Esophagus (tissue), 2 donors: ENCODE measurements at regions not wholly inside any gene's neighbourhood (a gene's known extent, or its start where the extent isn't known, plus 50 kb on each side); places are given as distances from the start of the nearest gene placed in this dataset.
"Not testable (repeated sequence)": the region's sequence is repeated elsewhere in the genome, so short reads cannot be mapped to it uniquely, and the experiment has no call there.

ENCODE experiments used
- H3K27ac ChIP-seq, 2 donors: one replicate each; pipeline ENCODE4 v1.5.1; 2013; ENCODE audit warnings: low read depth in 2 of 2, mild to moderate bottlenecking in 2 of 2, inconsistent platforms in 1 of 2, low read length in 1 of 2, moderate library complexity in 1 of 2
- H3K27me3 ChIP-seq, 2 donors: one replicate each; pipeline ENCODE4 v1.6.1; 2013; ENCODE audit warnings: low read length in 2 of 2, control low read depth in 1 of 2, mild to moderate bottlenecking in 1 of 2; ENCODE audit not compliant: insufficient read depth in 2 of 2, control insufficient read depth in 1 of 2
- H3K36me3 ChIP-seq, 2 donors: one replicate each; pipeline ENCODE4 v1.6.1; 2013; ENCODE audit warnings: low read length in 1 of 2; ENCODE audit not compliant: control insufficient read depth in 2 of 2, insufficient read depth in 2 of 2
- H3K4me1 ChIP-seq, 2 donors: one replicate each; pipeline ENCODE4 v1.6.1; 2013; ENCODE audit warnings: low read length in 1 of 2; ENCODE audit not compliant: control insufficient read depth in 2 of 2, insufficient read depth in 2 of 2
- H3K4me3 ChIP-seq, 2 donors: one replicate each; pipeline ENCODE4 v1.5.1; 2013; ENCODE audit warnings: low read length in 2 of 2, mild to moderate bottlenecking in 2 of 2, low read depth in 1 of 2, moderate library complexity in 1 of 2
- H3K9me3 ChIP-seq, 2 donors: one replicate each; pipeline ENCODE4 v1.6.1; 2013; ENCODE audit warnings: mild to moderate bottlenecking in 2 of 2, low read depth in 1 of 2, low read length in 1 of 2, moderate library complexity in 1 of 2; ENCODE audit not compliant: control insufficient read depth in 2 of 2, insufficient read depth in 1 of 2
- WGBS, 2 donors: extraction: QIAGEN DNeasy Blood & Tissue Kit; methylation state at CpG; one replicate each; pipeline ENCODE4 v1.1.7; 2013; 5-methylcytosine and 5-hydroxymethylcytosine counted together
- donor health status: healthy with polysubstance abuse.
- donor health status: Bipolar disorder and iron deficiency.

DNA sequence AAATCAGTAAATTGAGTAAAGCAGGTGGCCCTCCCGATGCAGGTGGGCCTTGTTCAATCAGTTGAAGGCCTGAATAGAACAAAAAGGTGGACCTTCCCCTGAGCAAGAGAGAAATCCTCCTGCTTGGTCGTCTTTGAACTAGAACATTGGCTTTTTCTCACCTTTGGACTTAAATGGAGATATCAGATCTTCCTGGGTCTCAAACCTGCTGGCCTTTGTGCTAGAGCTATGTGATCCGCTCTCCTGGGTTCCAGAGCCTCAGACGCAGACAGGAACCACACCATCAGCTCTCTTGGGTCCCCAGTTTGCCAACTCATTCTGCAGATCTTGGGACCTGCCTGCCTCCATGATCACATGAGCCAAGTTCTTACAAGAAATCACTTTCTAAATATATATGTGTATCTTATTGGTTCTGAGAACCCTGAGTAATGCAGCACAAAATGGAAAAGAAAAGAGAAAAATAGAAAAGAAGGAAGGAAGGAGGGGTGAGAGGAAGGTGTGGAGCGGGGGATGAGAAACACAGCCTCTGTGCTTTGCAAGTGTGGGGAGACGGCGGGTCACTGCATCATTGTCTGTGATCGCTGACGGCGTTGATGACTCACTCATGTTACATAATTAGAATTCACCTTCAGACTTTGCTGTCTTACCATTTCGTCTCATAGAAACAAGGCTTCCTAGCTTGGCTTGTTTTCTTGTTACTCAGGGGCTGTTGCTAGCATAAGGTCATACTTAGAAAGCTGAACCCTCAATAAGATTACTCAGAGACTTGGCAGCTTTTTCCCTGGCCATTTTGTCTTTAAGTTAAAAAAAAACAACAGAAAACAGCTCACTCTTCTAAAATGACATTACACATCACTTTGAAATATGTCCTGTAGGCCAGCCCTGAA is 85.7 kb upstream of the NEDD9 start:
- 37 to 51% methylated on average over 11 of the region's 11 CpGs for WGBS, 2 donors
- no peaks in the 10 kb centered on the region for H3K27me3 ChIP-seq
- peaks cover 0 to 4% of the 10 kb centered on the region in 2 donors for H3K36me3 ChIP-seq
- peaks cover 0 to 9% of the 10 kb centered on the region in 2 donors for H3K4me1 ChIP-seq
- no peaks in the 10 kb centered on the region for H3K9me3 ChIP-seq
- no peak overlapping the region for H3K4me3 ChIP-seq
- H3K27ac ChIP-seq, result no peak overlapping the region

DNA sequence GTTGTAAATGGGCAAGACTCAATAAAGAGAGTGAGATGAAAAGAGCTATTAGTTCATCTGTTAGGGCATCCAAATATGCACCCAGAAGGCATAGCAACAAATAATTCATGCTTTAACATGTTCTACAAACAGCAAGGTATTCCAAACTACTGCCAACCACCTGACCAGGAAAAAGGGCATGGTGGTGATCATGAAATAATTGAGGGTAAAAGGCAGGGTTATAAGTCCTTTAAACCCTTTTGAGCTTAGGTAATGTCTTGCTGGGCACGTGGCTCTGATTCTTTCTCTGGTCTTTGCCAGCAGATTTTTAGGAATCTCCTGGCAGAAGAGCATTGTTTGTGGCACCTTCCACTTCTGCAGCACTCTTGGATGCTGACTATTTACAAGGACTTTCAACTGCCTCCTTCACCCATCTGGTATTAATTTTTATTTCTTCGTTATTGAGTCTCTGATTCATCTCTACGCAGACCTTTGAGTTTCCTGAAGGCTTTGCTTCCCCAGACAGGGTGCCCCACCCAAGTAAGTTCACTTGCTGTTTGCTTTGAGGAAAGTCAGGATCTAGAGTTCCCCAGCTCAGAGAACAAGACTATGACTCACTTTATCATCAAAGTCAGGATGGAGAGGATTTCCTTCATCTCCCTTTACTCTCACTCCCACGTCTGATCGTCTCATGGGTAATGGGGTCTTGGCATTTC is 83.4 kb upstream of the NEDD9 start:
- Histone ChIP-seq H3K27me3 (no peaks in the 10 kb centered on the region), H3K4me1 (peaks cover 0 to 6% of the 10 kb centered on the region in 2 donors), H3K9me3 (no peaks in the 10 kb centered on the region), H3K36me3 (peaks cover 0 to 4% of the 10 kb centered on the region in 2 donors), H3K4me3 (no peak overlapping the region), H3K27ac (no peak overlapping the region)
- 32 to 43% methylated on average over 5 of the region's 5 CpGs for WGBS, 2 donors

DNA sequence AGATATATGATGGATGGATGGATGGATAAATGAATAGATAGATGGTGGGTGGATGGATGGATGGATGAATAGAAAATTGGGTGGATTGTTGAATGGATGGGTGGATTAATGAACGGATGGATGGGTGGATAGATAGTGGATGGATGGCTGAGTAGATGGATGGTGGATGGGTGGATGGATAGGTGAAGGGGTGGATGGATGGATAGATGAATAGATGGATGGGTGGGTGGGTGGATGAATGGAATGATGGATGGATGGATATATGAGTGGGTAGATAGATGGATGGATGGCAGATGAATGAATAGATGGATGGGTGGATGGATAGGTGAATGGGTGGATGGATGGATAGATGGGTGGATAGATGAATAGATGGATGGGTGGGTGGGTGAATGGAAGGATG is 80.7 kb upstream of the NEDD9 start:
- no peaks in the 10 kb centered on the region for H3K27me3 ChIP-seq
- H3K4me3 ChIP-seq, result no peak overlapping the region
- 93 to 97% methylated on average over 1 of the region's 1 CpG for WGBS, 2 donors
- no peaks in the 10 kb centered on the region for H3K4me1 ChIP-seq
- no peaks in the 10 kb centered on the region for H3K9me3 ChIP-seq
- peaks cover 0 to 4% of the 10 kb centered on the region in 2 donors for H3K36me3 ChIP-seq
- no peak overlapping the region for H3K27ac ChIP-seq

DNA sequence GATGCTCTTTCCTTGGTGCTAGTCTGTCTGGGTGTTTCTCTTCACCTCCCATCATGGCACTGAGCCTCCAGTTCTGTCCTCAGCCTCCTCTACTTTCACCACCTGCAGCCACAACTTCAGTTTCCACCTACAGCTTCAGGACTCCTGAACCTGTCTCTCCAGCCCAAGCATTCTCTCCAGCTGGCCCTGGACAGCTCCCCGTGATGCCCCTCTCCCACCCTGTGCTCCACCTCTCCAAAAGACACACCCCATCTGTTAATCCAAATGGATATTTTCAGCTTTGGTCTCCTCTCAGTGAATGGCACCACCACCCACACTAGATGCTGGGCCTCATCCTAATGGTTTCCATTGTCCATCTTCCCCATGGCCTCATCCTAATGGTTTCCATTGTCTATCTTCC is 79.5 kb upstream of the NEDD9 start:
- H3K36me3 ChIP-seq, result no peaks in the 10 kb centered on the region
- no peaks in the 10 kb centered on the region for H3K4me1 ChIP-seq
- WGBS, 2 donors, result 94 to 97% methylated on average over 1 of the region's 1 CpG
- no peaks in the 10 kb centered on the region for H3K27me3 ChIP-seq
- H3K9me3 ChIP-seq, result no peaks in the 10 kb centered on the region
- no peak overlapping the region for H3K27ac ChIP-seq
- no peak overlapping the region for H3K4me3 ChIP-seq

DNA sequence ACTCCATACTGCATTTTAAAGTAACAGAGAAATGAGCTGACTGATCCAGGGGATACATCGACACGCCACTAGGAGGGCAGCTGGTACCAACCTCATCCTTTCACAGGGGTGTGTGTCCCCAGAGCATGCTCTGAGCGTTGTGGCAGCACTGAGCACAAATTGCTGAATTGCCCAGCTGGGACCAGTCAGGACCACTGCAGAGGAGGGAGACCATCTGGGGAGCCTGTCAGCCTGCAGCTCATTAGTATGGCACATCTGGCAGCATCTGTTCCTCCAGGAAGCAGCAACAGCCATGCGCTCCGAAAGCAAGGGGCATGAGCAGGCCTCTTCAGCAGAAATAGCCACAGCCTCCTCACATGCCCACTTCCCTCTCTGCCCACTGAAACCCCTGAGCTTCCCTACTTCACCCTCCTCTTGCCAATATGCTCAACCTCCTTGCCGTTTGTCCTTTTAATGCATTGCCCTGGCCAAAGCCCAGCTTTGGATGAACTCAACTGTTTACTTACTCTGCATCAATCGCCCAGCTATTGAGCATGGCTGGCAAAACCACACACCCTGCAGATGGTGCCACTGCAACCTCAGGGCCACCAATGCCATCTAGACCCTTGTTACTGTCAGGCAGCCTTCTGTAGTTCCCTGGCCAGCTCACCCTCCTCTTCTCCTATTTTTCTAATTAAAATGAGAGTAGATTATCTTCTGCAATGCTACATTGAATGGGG is 77.6 kb upstream of the NEDD9 start:
- Histone ChIP-seq H3K4me3 (no peak overlapping the region), H3K9me3 (no peaks in the 10 kb centered on the region), H3K27ac (no peak overlapping the region), H3K27me3 (no peaks in the 10 kb centered on the region), H3K4me1 (no peaks in the 10 kb centered on the region), H3K36me3 (no peaks in the 10 kb centered on the region)
- 69 to 80% methylated on average over 7 of the region's 7 CpGs for WGBS, 2 donors

DNA sequence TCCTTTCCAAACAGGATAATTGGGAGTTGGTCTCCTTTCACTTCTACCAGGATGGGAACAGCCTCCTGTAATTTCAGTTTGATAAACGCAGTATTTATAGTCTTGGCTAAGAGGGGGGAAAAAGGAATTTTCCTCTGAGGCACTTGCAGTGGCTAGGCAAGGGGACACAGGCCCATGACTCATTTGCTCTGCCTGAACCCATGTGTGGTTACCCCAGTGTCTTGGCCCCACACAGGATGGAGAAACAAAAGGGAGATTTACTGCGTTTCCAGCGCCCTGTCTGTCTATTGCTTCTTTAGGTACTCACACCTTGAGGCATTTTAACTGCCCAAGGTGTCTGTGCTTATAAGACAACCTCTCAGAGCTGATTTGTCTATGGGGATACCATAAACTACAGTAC is 74.8 kb upstream of the NEDD9 start:
- H3K27ac ChIP-seq, result no peak overlapping the region
- 55 to 66% methylated on average over 3 of the region's 3 CpGs for WGBS, 2 donors

DNA sequence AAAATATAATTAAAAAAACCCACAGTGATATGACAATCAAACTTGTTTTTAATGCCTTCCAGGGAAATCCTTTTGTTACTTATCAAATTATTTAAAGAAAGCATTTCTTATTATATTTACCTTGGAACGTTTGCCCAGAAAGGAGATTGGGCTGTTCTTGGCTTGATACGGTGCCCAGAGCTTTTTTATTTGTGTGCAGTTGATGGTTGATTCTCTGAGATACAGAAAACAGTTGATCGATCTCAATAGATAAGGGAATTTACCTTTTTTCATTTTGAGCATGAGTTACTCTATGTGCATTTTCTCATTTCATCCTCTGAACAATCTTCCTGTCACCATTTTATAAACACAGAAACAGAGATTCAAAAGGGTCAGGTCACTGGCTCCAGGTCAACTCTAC is 72.5 kb upstream of the NEDD9 start:
- Histone ChIP-seq H3K9me3 (no peaks in the 10 kb centered on the region), H3K27me3 (no peaks in the 10 kb centered on the region), H3K27ac (no peak overlapping the region), H3K4me3 (no peak overlapping the region), H3K4me1 (no peaks in the 10 kb centered on the region), H3K36me3 (no peaks in the 10 kb centered on the region)
- 43 to 52% methylated on average over 3 of the region's 3 CpGs for WGBS, 2 donors

More for the DNA sequence above, 74.8 kb upstream of the NEDD9 start:
- Histone ChIP-seq H3K27me3 (no peaks in the 10 kb centered on the region), H3K9me3 (no peaks in the 10 kb centered on the region), H3K4me3 (no peak overlapping the region), H3K36me3 (no peaks in the 10 kb centered on the region), H3K4me1 (no peaks in the 10 kb centered on the region)

DNA sequence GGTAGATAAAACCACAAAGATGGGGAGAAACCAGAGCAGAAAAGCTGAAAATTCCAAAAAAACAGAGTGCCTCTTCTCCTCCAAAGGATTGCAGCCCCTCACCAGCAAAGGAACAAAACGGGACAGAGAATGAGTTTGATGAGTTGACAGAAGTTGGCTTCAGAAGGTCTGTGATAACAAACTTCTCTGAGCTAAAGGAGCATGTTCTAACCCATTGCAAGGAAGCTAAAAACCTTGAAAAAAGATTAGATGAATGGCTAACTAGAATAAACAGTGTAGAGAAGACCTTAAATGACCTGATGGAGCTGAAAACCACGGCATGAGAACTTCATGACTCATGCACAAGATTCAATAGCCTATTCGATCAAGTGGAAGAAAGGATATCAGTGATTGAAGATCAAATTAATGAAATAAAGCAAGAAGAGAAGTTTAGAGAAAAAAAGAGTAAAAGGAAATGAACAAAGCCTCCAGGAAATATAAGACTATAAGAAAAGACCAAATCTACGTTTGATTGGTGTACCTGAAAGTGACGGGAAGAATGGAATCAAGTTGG is 67.5 kb upstream of the NEDD9 start:
- H3K36me3 ChIP-seq, H3K4me1 ChIP-seq, H3K4me3 ChIP-seq, H3K27me3 ChIP-seq, H3K27ac ChIP-seq, H3K9me3 ChIP-seq: not testable (repeated sequence)
- 76 to 78% methylated on average over 5 of the region's 5 CpGs for WGBS, 2 donors

DNA sequence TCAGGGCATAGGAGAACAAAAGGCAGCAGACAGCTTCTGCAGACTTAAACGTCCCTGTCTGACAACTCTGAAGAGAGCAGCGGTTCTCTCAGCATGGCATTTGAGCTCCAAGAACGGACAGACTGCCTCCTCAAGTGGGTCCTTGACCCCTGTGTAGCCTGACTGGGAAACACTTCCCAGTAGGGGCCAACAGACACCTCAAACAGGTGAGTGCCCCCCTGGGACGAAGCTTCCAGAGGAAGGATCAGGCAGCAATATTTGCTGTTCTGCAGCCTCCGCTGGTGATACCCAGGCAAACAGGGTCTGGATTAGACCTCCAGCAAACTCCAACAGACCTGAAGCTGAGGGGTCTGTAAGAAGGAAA is 66.9 kb upstream of the NEDD9 start:
- H3K27ac ChIP-seq, H3K36me3 ChIP-seq: not testable (repeated sequence)
- 83 to 86% methylated on average over 5 of the region's 5 CpGs for whole genome bisulfite sequencing, 2 donors

More for the DNA sequence above, 66.9 kb upstream of the NEDD9 start:
- not testable (repeated sequence) for H3K9me3 ChIP-seq, H3K4me1 ChIP-seq, H3K4me3 ChIP-seq, H3K27me3 ChIP-seq
